ENCODE measurements at regions not wholly inside any gene's neighbourhood (a gene's known extent, or its start where the extent isn't known, plus 50 kb on each side); places are given as distances from the start of the nearest gene placed in this dataset.

- DNase-seq = no peak
Observed at GRCh38 chr3:144142151-144142840, 170.7 kb downstream of the DIPK2A start.

- DNase-seq = no peak
Observed at GRCh38 chr3:144148356-144148755, 176.7 kb downstream of the DIPK2A start.

- no peak for DNase-seq
Observed at GRCh38 chr3:144151983-144152382, 180.4 kb downstream of the DIPK2A start.

- DNase-seq = no peak
Observed at GRCh38 chr3:144160627-144161026, 189.0 kb downstream of the DIPK2A start.

- DNase-seq = no peak
Observed at GRCh38 chr3:144162042-144162441, 190.4 kb downstream of the DIPK2A start.

GRCh38 chr3:144164352-144164751 lies 192.7 kb downstream of the DIPK2A start:
- DNase-seq = no peak

- DNase-seq = no peak
Observed at GRCh38 chr3:144165482-144165881, 193.9 kb downstream of the DIPK2A start.

- no peak for DNase-seq
Observed at GRCh38 chr3:144167634-144168033, 196.0 kb downstream of the DIPK2A start.

GRCh38 chr3:144173491-144173890 lies 201.9 kb downstream of the DIPK2A start:
- no peak for DNase-seq

GRCh38 chr3:144175644-144176425 lies 204.2 kb downstream of the DIPK2A start:
- no peak for DNase-seq

GRCh38 chr3:144177649-144178048 lies 206.0 kb downstream of the DIPK2A start:
- DNase-seq = no peak

- DNase-seq = no peak
Observed at GRCh38 chr3:144178607-144179006, 207.0 kb downstream of the DIPK2A start.

- DNase-seq = no peak
Observed at GRCh38 chr3:144181062-144181461, 209.4 kb downstream of the DIPK2A start.

- DNase-seq = no peak
Observed at GRCh38 chr3:144182501-144182900, 210.9 kb downstream of the DIPK2A start.

- DNase-seq = no peak
Observed at GRCh38 chr3:144185276-144185675, 213.7 kb downstream of the DIPK2A start.

GRCh38 chr3:144187531-144188210 lies 216.0 kb downstream of the DIPK2A start:
- DNase-seq = no peak

- DNase-seq = no peak
Observed at GRCh38 chr3:144189044-144189443, 217.4 kb downstream of the DIPK2A start.

- no peak for DNase-seq
Observed at GRCh38 chr3:144197116-144197515, 225.5 kb downstream of the DIPK2A start.

GRCh38 chr3:144197582-144197981 lies 226.0 kb downstream of the DIPK2A start:
- no peak for DNase-seq

- no peak for DNase-seq
Observed at GRCh38 chr3:144200004-144200403, 228.4 kb downstream of the DIPK2A start.

- no peak for DNase-seq
Observed at GRCh38 chr3:144200466-144200865, 228.8 kb downstream of the DIPK2A start.

GRCh38 chr3:144221761-144222160 lies 250.1 kb downstream of the DIPK2A start:
- DNase-seq = no peak

GRCh38 chr3:144229330-144229729 lies 257.7 kb downstream of the DIPK2A start:
- DNase-seq = no peak

- no peak for DNase-seq
Observed at GRCh38 chr3:144229953-144230352, 258.3 kb downstream of the DIPK2A start.
